Panc1 (cell line): ENCODE measurements at regions not wholly inside any gene's neighbourhood (a gene's known extent, or its start where the extent isn't known, plus 50 kb on each side); places are given as distances from the start of the nearest gene placed in this dataset.

Source experiments
- CTCF ChIP-seq: fragments of 450-650 bp; IDR thresholded peaks from 2 replicates; pipeline ENCODE4 v1.5.1; 2017; ENCODE audit warnings: mild to moderate bottlenecking
- POLR2AphosphoS5 ChIP-seq: IDR thresholded peaks from 2 replicates; pipeline ENCODE4 v1.6.1; 2012; ENCODE audit warnings: mild to moderate bottlenecking, low read depth, low read length, moderate library complexity
- REST ChIP-seq, 2 experiments: IDR thresholded peaks; 2 replicates each; pipeline ENCODE4 v1.6.1; 2011 to 2012; ENCODE audit warnings: low read depth in 2 of 2, control low read depth in 1 of 2, low read length in 1 of 2, mild to moderate bottlenecking in 1 of 2, moderate library complexity in 1 of 2; ENCODE audit not compliant: insufficient read depth in 1 of 2
- SIN3A ChIP-seq: IDR thresholded peaks from 2 replicates; pipeline ENCODE4 v1.6.1; 2012; ENCODE audit warnings: low read depth, mild to moderate bottlenecking, low read length, moderate library complexity, borderline replicate concordance; ENCODE audit not compliant: insufficient read depth

GRCh38 chr12:75894965-75895754 lies 136.4 kb downstream of the PHLDA1 start:
- TF ChIP-seq CTCF (no peak), REST (IDR thresholded peaks at IDR 0.05; ENCODE audit: insufficient read depth in 1 of 2, low read depth in 2 of 2, low read length in 1 of 2) (no peak), POLR2AphosphoS5 (no peak), SIN3A (no peak)
